IPS DF 4.7 (cell line): ENCODE measurements at regions not wholly inside any gene's neighbourhood (a gene's known extent, or its start where the extent isn't known, plus 50 kb on each side); places are given as distances from the start of the nearest gene placed in this dataset.
"Not testable (repeated sequence)": the region's sequence is repeated elsewhere in the genome, so short reads cannot be mapped to it uniquely, and the experiment has no call there.

ENCODE experiments used
- DNase-seq: peaks from one replicate; pipeline ENCODE4 v3.0.0-alpha.2; 2013; ENCODE audit warnings: low spot score; ENCODE audit errors: extremely low read depth

DNA sequence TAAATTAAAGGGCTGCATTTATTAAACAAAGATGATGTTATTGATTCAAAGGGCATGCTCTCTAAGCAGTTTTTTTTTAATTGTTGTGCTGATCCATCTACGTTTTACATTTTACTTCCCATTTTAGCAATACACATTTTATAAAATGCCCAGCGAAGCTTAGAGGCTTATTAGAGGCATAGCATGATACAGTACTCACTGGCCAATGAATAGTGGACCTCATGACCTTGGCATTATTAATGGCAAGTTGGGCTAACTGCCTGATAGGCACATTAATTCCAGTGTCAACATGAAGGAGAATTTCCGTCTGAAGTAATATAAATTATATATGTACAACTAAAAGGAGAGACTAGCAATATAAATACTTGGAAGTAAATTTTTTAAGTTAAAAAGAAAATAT lies 837.2 kb downstream of the EFNA5 start:
- DNase-seq, result no peak

DNA sequence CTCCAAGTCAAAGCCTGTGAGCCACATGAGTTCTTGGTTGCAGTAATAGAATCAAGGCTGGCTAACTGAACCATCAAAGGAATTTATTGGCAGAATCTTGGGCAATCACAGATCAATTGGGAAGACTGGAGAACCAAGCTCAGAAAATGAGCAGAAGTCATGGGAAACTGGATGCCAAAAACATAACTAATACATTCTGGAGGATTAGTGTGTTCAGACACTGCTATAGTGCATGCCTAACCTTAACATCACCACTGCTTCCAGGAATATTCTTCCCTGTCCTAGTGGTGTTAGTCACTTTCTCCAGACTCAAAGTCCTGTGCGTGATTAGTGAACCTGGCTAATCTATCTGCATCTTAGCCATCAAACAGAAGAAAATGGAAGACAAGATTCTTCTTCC lies 843.7 kb downstream of the EFNA5 start:
- DNase-seq, result no peak

DNA sequence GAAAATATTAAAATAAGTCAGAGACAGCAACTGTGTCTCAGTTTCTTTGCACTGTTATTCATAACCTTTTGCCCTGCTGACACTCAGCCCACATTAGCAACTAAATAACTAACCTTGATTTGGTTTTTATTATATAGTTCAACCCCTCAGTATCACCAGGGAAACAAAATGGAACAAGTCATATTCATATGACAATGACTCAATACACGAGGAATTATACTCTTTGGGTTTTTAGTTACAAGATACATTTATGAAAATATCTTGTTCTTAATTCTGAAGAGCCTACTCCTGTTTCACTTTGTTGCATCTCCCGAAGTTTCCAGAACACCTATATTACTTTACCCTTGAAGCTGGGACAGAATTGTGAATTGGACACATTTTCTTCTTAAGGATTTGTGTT lies 845.4 kb downstream of the EFNA5 start:
- no peak for DNase-seq

DNA sequence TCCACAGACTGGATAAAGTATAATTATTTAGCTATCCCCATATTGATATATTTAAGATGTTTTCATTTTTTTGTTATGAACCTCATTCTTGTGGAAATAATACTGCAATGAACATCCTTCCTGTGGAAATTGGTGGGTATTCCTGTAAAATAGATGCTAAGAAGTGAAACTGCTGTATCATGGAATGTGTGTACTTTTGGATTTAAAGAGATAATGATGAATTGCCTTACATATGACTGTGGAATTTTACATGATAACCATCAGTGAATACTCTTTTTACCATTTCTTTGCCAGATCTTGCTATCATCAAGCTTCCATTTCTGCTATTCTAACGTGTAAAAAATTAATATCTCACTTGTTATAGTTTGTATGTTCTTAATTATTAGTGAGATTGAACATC lies 847.9 kb downstream of the EFNA5 start:
- DNase-seq, result no peak

DNA sequence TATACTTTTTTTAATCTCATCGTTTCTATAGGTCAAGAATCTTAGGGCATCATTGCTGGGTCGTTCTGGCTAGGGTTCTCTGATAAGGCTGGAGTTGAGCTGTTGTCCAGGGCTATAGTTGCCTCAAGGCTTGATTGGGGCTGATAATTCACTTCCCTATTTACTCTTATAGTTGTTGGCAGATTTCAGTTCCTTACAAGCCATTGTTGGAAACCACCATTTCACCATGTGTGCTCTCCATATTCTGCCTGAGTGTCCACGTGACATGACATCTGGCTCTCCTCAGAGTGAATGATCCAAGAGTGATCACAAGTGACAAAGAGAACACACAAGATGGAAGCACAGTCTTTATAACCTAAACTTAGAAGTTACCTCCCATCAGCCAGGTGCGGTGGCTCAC lies 852.2 kb downstream of the EFNA5 start:
- DNase-seq, result no peak

DNA sequence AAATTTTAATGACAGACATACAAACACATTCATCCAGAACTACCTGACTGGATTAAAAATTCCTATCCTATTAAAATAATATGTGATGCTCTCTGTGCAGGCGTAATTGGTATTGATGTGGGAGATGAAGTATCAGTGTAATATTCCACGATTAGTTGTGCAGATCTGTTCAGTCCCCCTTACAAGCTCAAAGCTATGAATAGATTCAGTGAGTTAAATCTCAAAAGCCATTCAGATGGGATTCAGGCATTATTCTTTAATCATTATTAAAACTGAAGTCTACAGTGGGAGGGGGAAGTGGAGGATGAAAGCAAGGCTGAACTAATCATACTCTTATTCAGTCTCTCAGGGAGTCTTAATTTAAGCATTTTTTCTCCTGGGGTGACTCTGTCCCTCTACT lies 855.8 kb downstream of the EFNA5 start:
- no peak for DNase-seq

DNA sequence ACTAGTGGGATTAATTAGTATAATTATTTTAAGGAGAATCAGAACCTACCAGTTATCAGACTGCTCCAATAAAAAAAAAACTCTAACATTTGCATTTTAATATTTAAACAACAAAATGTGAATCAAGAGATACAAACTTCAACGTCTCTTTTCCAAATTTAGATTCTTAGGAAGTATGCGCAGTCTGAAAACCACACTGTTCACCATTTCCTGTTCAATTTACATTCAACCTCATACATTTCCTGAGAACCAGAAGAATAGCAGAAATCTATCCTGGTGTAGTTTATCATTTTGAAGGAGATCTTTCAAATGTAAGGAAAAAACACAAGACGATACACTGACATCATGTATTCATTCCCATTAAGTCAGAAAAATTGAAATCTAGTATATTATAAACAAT lies 869.2 kb downstream of the EFNA5 start:
- DNase-seq, result no peak

- no peak for DNase-seq
Measured at GRCh38 chr5:106797996-106798395, 872.7 kb downstream of the EFNA5 start.

- no peak for DNase-seq
Measured at GRCh38 chr5:106796081-106796480, 874.7 kb downstream of the EFNA5 start.

- DNase-seq, result no peak
Measured at GRCh38 chr5:106784846-106785245, 885.9 kb downstream of the EFNA5 start.

DNA sequence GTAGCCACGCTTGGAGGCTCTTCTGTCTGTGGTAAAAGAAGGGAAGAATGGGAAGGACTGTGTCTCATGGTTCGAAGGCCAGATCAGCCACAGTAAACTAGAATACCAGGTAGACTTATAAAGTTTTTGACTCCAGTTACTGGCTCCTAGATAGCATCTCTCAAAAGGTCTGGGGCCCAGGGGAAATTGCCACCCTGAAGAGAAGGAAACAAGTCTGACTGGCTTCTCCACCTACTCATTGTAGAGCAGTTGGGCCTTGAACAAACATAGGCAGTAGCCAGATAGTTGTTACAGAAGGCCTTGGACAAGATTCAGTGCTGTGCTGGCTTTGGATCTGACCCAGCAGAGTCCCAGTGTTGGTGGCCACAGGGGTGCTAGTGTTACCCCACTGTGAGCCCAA lies 890.4 kb downstream of the EFNA5 start:
- no peak for DNase-seq

- DNase-seq, result not testable (repeated sequence)
Measured at GRCh38 chr5:106776515-106776914, 894.2 kb downstream of the EFNA5 start.

GRCh38 chr5:106768392-106768791 lies 902.3 kb downstream of the EFNA5 start:
- no peak for DNase-seq

DNA sequence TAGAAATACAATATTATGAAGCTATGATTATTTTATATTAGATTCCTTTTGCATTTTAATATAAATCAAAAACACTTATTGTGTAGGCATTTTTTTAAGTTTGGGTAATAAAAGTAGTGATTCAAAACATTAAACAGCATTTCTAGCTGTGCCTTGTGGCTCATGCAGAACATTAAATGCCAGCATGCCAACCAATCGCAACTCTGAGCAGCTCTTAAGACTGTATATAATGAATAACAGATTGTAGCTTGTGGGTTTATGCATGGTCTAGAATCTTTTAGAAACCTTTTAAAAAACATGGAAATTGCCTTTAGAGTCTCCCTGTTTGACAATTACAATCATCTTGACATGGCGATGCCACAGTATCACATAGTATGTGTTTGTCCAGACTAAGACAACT lies 903.8 kb downstream of the EFNA5 start:
- DNase-seq, result no peak

DNA sequence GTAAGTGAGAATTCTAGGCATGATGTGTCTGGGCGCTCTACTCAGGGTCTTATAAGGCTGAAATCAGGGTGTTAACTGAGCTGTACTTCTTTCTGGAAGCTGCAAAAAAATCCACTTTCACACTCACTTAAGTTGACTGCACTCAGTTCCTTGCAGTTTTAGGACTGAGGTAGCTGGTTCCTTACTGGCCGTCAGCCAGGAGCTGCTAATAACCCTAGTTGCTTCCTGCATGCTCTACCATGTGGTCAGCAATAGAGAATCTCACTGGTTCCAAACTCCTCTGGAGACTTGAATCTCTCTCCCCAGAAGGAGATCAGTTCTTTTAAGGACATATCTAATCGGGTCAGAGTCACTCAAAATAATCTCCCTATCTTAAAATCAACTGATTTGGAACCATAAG lies 911.2 kb downstream of the EFNA5 start:
- no peak for DNase-seq

DNA sequence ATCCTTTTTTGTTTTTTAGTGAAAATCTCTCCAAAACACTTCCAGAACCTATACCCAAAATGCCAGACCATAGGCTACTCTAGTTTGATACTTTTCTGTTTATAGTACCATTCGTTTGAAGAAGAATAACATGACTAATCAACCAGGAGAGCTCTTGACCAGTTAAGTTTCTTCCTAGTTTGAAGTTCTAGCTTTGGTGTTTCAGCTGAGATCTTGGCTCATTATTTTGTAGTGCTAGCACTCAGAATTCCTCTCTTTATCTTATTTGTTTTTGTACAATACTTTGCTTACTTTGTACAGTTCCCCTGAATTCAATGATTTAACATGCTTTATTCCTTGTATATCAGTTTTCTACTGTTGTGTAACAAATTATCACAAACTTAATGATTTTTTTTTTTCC lies 911.6 kb downstream of the EFNA5 start:
- no peak for DNase-seq

GRCh38 chr5:106757672-106758071 lies 913.1 kb downstream of the EFNA5 start:
- no peak for DNase-seq

DNA sequence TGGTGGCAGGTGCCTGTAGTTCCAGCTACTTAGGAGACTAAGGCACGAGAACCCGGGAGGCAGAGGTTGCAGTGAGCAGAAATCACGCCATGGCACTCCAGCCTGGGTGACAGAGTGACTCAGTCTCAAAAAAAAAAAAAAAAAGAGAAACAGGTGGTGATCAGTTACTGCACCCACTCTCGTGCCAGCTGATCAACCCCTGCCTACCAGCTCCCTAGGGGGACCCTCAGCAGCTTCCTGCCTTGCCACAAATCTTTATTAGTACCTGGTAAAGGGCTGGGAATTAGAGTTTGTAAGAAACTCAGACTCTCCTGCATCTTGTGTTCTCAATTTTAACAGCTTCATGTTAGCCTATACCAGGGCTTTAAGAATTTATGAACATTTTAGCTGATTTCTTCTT lies 914.9 kb downstream of the EFNA5 start:
- DNase-seq, result no peak

GRCh38 chr5:106755066-106755465 lies 915.7 kb downstream of the EFNA5 start:
- no peak for DNase-seq

DNA sequence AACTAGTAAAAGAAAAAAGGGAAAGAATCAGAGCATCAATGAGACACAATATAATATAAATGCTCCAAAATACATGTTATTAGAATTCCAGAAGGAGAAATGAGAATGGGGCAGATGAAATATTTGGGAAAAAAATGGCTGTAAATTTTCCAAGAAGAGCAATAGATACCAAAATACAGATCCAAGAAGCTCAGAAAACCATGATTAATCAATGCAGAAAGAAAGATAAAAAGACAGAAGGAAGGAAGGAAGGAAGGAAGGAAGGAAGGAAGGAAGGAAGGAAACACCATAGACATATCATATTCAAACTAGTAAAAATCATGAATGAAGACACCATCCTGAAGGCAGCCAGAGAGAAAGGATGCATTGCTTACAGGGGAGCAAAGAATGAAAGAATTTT lies 920.9 kb downstream of the EFNA5 start:
- no peak for DNase-seq

DNA sequence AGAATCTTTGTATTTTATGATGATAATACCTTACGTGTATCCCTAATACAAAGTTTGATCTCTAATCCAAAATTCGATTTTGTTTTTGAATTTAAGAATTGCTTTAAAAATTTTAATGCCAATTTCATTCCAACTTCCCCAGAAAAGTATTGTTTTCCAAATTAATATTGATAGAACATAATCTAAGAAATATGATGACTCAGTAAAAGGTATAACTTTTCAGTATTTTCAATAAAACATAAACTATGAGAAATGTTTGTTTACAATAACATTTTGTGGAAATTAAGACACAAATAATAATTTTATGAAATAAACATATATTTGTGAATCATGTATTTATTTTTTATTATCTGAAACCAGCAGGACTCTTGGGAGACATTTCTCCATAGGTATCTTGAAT lies 931.6 kb downstream of the EFNA5 start:
- no peak for DNase-seq

- no peak for DNase-seq
Measured at GRCh38 chr5:106737111-106737510, 933.6 kb downstream of the EFNA5 start.

- no peak for DNase-seq
Measured at GRCh38 chr5:106732624-106733023, 938.1 kb downstream of the EFNA5 start.

GRCh38 chr5:106730912-106731311 lies 939.8 kb downstream of the EFNA5 start:
- DNase-seq, result no peak

- no peak for DNase-seq
Measured at GRCh38 chr5:106730506-106730905, 940.2 kb downstream of the EFNA5 start.
